OCI-LY7 (cell line): ENCODE measurements at regions not wholly inside any gene's neighbourhood (a gene's known extent, or its start where the extent isn't known, plus 50 kb on each side); places are given as distances from the start of the nearest gene placed in this dataset.

Experiments
- BruUV-seq: library from RNA; stranded (reverse); fragments of 400-500 nt; replicated peaks from 2 replicates; lab custom pipeline; 2021; lab: Mats Ljungman, UMichigan
- CTCF ChIA-PET: fragments of 300-600 bp; sonication (Branson Sonifier 250); formaldehyde crosslinking; loops from one replicate; lab custom pipeline; 2022; ENCODE audit warnings: antibody characterized with exemption; ENCODE audit not compliant: unreplicated experiment; lab: Charles Lee
- POLR2A ChIA-PET: fragments of 300-600 bp; sonication (Branson Sonifier 250); formaldehyde crosslinking; loops from one replicate; lab custom pipeline; 2022; ENCODE audit warnings: antibody characterized with exemption; lab: Charles Lee
- DNase-seq: peaks from one replicate; pipeline ENCODE4 v3.0.0-alpha.2; 2015; ENCODE audit warnings: low spot score
- H2AFZ ChIP-seq: fragments of 200-600 bp; sonication (generic), shearing (Covaris generic); 2 replicates; pipeline ENCODE4 v1.6.1; 2014; ENCODE audit warnings: mild to moderate bottlenecking, antibody characterized with exemption, low read length, moderate library complexity
- H3K27ac ChIP-seq: fragments of 200-600 bp; sonication (generic); 2 replicates; pipeline ENCODE4 v1.5.1; 2014; ENCODE audit warnings: mixed run types, low read depth, mild to moderate bottlenecking, moderate library complexity, low read length, inconsistent platforms; ENCODE audit not compliant: poor library complexity, severe bottlenecking
- H3K36me3 ChIP-seq: fragments of 200-600 bp; sonication (generic); 2 replicates; pipeline ENCODE4 v1.6.1; 2014; ENCODE audit warnings: mild to moderate bottlenecking, antibody characterized with exemption, low read length, moderate library complexity, mixed read lengths; ENCODE audit not compliant: insufficient read depth
- H3K4me1 ChIP-seq: fragments of 200-600 bp; sonication (generic); 2 replicates; pipeline ENCODE4 v1.5.1; 2014; ENCODE audit warnings: mild to moderate bottlenecking, low read length; ENCODE audit not compliant: insufficient read depth, poor library complexity, severe bottlenecking
- H3K4me2 ChIP-seq: fragments of 200-600 bp; sonication (generic); 2 replicates; pipeline ENCODE4 v1.6.1; 2014; ENCODE audit warnings: mild to moderate bottlenecking, low read length
- H3K4me3 ChIP-seq: fragments of 200-600 bp; sonication (generic); 2 replicates; pipeline ENCODE4 v1.5.1; 2014; ENCODE audit warnings: mild to moderate bottlenecking, low read depth, low read length; ENCODE audit not compliant: poor library complexity, severe bottlenecking
- H3K79me2 ChIP-seq: fragments of 200-600 bp; sonication (generic); 2 replicates; pipeline ENCODE4 v1.6.1; 2016; ENCODE audit warnings: low read depth, mild to moderate bottlenecking, low read length, moderate library complexity, mixed read lengths; ENCODE audit not compliant: insufficient read depth
- H3K9me2 ChIP-seq: fragments of 200-600 bp; sonication (generic); 2 replicates; pipeline ENCODE4 v1.6.1; 2016; ENCODE audit warnings: mild to moderate bottlenecking, low read length, mixed read lengths; ENCODE audit not compliant: insufficient read depth
- H3K9me3 ChIP-seq: fragments of 200-600 bp; sonication (generic); 2 replicates; pipeline ENCODE4 v1.6.1; 2014; ENCODE audit warnings: mild to moderate bottlenecking, mixed run types, low read length, mixed read lengths
- H4K20me1 ChIP-seq: fragments of 200-600 bp; sonication (generic); 2 replicates; pipeline ENCODE4 v1.6.1; 2014; ENCODE audit warnings: mild to moderate bottlenecking, antibody characterized with exemption, low read length, moderate library complexity, mixed read lengths; ENCODE audit not compliant: insufficient read depth
- EZH2phosphoT487 ChIP-seq: fragments of 200-600 bp; sonication (generic); IDR thresholded peaks from 2 replicates; pipeline ENCODE4 v1.6.1; 2018; ENCODE audit warnings: low read depth, borderline replicate concordance, mild to moderate bottlenecking, mixed run types, antibody characterized with exemption, low read length, moderate library complexity, mixed read lengths
- intact Hi-C: fragments of 100-400 bp; cut with micrococcal nuclease; formaldehyde crosslinking; loops from one replicate; pipeline ENCODE4 v1.10.0; 2022; ENCODE audit not compliant: unreplicated experiment
- TF ChIP-seq, protein P1 (sequence below): fragments of 200-600 bp; sonication (generic); conservative IDR thresholded peaks from 2 replicates; pipeline ENCODE4 v1.5.1; 2014; ENCODE audit warnings: mild to moderate bottlenecking, antibody characterized with exemption, low read length, moderate library complexity, mixed read lengths

DNA sequence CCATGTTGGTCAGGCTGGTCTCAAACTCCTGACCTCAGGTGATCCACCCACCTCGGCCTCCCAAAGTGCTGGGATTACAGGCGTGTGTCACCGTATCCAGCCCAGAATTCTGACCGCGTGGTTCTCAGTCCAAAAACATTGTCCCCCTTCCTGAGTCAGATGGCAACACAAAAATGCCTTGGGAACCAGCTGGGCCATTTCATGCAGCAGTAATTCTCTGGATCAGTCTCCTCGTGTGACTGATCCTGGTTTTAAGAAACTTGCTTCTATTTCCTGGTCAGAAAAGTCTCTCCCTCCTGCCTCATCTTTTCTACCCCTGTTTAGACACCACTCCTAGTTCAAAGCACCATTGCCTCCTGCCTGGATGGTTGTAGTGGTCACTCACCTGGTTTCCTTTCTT is 60.9 kb upstream of the USP29 start:
- CTCF ChIA-PET: no interaction called here
- Histone ChIP-seq H3K27ac (no peak overlapping the region), H4K20me1 (no peaks in the 10 kb centered on the region), H3K4me1 (no peaks in the 10 kb centered on the region), H3K4me3 (no peak overlapping the region), H3K4me2 (no peak overlapping the region), H3K9me2 (no peaks in the 10 kb centered on the region), H3K36me3 (no peaks in the 10 kb centered on the region), H3K79me2 (no peaks in the 10 kb centered on the region), H2AFZ (no peak overlapping the region), H3K9me3 (0 out of 2 replicates have a peak, but pooled peaks cover 5% of the 10 kb centered on the region)
- POLR2A ChIA-PET: interaction anchor here (0.6 kb wide), 1 partner anchor 1074 kb away, joined by 3 read pairs; no protein-coding TSS in a partner anchor
- intact Hi-C loops: no loop called here
- BruUV-seq: no TSS peak
- no peak for DNase-seq
- TF ChIP-seq, protein P1, sequence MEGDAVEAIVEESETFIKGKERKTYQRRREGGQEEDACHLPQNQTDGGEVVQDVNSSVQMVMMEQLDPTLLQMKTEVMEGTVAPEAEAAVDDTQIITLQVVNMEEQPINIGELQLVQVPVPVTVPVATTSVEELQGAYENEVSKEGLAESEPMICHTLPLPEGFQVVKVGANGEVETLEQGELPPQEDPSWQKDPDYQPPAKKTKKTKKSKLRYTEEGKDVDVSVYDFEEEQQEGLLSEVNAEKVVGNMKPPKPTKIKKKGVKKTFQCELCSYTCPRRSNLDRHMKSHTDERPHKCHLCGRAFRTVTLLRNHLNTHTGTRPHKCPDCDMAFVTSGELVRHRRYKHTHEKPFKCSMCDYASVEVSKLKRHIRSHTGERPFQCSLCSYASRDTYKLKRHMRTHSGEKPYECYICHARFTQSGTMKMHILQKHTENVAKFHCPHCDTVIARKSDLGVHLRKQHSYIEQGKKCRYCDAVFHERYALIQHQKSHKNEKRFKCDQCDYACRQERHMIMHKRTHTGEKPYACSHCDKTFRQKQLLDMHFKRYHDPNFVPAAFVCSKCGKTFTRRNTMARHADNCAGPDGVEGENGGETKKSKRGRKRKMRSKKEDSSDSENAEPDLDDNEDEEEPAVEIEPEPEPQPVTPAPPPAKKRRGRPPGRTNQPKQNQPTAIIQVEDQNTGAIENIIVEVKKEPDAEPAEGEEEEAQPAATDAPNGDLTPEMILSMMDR: no peak
- TF ChIP-seq EZH2phosphoT487: no peak

DNA sequence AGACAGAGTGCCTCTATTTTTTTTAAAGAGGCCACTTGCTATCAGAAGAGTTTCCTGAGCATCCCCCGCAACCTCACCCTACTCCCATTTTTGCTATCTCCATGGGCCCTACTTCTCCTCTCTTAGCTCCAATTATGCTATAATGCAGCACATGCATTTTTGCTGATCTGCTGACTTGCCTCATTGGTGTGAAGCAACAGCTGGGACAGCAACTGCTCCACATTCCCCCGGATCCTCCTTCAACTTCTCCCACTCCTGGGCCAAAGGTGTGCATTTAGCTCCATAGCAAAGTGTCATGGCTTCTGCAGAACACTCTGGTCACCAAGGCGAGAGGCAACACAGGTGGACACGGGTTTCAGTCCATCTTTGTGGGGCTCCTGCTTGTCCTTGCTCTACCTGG is 56.7 kb upstream of the USP29 start:
- H3K79me2 ChIP-seq: no peaks in the 10 kb centered on the region
- H4K20me1 ChIP-seq: no peaks in the 10 kb centered on the region
- no peaks in the 10 kb centered on the region for H3K4me1 ChIP-seq
- intact Hi-C loops: no loop called here
- H3K4me2 ChIP-seq: no peak overlapping the region
- H3K9me3 ChIP-seq: 0 out of 2 replicates have a peak, but pooled peaks cover 5% of the 10 kb centered on the region
- BruUV-seq: no TSS peak
- POLR2A ChIA-PET: no interaction called here
- no peaks in the 10 kb centered on the region for H3K36me3 ChIP-seq
- no peak overlapping the region for H2AFZ ChIP-seq
- no peak overlapping the region for H3K27ac ChIP-seq
- no peaks in the 10 kb centered on the region for H3K9me2 ChIP-seq
- DNase-seq: no peak
- H3K4me3 ChIP-seq: no peak overlapping the region
- TF ChIP-seq EZH2phosphoT487: no peak
- TF ChIP-seq, protein P1: no peak
- CTCF ChIA-PET: no interaction called here

DNA sequence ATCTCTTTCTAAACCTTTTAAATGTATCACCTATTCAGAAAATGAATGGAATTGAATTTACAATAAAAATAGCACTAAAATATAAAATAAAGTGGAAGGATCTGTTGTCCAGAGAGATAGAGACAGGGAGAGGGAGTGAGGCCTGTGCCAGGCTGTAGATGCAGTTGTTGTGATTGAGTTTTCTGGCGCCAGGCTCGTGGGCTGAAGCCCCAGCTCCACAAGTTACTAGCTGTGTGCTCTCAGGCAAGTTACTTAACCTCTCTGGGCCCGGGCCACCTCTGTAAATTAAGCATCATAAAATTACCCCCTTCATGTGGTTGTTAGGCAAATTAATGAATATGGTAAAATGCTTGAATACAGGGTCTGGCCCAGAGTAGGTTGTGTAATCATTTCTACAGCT is 52.3 kb upstream of the USP29 start:
- Histone ChIP-seq H3K4me2 (no peak overlapping the region), H3K9me3 (no peaks in the 10 kb centered on the region), H3K36me3 (no peaks in the 10 kb centered on the region), H3K27ac (no peak overlapping the region), H3K9me2 (no peaks in the 10 kb centered on the region), H3K4me1 (no peaks in the 10 kb centered on the region), H4K20me1 (no peaks in the 10 kb centered on the region), H2AFZ (no peak overlapping the region), H3K4me3 (no peak overlapping the region), H3K79me2 (no peaks in the 10 kb centered on the region)
- intact Hi-C loops: no loop called here
- CTCF ChIA-PET: no interaction called here
- no TSS peak for BruUV-seq
- TF ChIP-seq, protein P1: no peak
- TF ChIP-seq EZH2phosphoT487: no peak
- POLR2A ChIA-PET: no interaction called here
- no peak for DNase-seq
